ENCODE measurements at regions not wholly inside any gene's neighbourhood (a gene's known extent, or its start where the extent isn't known, plus 50 kb on each side); places are given as distances from the start of the nearest gene placed in this dataset.
"Not testable (repeated sequence)": the region's sequence is repeated elsewhere in the genome, so short reads cannot be mapped to it uniquely, and the experiment has no call there.

GRCh38 chr15:24733659-24734058 lies 58.1 kb downstream of the NPAP1 start:
- DNase-seq (ENCODE audit: low read depth): no peak

- no peak for DNase-seq (ENCODE audit: low read depth)
Observed at GRCh38 chr15:24734396-24734795, 58.8 kb downstream of the NPAP1 start.

DNA sequence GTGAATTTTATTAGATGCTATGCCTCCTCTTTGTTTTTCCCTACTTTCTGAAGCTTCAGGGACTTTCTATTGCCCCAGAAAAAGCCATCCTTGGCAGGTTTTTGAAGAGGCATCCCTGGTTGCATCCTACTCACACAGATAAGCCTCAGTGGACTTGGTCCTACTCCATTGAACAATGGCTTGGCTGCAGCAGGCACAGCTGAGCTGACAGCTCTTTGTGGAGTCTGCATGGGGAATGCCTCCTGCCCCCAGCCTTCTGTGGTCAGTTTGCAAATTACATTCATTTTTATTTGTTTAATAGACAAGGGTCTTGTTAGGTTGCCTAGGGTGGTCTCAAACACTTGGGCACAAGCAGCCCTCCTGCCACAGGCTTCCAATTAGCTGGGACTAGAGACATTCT lies 69.7 kb downstream of the NPAP1 start:
- no peak for DNase-seq (ENCODE audit: low read depth)

DNA sequence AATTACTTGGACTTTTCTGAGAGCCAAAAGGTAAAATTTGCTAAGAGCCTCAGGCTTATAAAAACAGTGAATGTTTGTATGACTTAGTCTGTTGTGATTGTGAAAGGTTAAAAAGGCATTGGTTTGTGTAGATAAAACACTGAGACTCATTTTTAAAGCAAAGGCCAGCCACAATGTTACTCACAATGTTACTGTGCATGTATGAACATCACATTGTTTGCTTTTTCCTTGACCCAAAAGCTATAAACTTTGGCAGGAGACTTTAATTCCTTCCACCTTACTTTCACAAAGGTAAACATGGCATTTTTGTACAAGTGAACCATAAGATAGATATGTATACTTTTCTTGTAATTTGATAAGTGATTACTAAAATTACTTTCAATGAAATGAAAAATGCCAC lies 70.5 kb downstream of the NPAP1 start:
- DNase-seq (ENCODE audit: low read depth): no peak

- DNase-seq (ENCODE audit: low read depth): no peak
Observed at GRCh38 chr15:24747376-24747775, 71.8 kb downstream of the NPAP1 start.

DNA sequence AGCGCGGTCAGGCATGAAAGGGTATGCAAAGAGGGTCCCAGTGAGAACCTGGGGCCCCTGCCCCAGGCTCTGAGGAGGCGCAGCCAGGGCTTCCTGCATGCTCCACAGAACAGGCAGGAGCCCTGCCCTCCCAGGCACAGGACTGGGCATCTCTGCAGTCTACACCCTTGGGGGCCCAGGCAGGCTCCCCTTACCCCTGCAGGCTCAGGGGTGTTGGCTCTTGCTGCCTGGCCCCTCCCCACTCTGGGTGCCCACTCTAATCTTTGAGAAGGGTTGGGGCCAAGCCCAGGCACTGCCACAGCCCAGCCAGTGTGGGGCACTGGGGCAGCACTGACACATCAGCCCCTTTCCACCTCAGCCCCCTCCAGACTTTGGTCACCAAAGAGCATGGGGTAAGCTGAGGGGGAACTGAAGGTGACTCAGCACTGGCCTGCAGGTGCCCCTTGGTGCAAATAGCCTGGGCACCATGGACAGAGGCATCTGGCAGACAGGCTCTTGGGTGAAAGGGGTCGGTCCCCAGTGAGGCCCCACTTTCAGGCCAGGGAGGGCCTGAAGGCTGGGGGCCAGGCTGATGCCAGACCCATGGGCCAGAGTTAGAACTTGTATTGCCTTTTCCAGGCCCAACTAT lies 73.4 kb downstream of the NPAP1 start:
- DNase-seq (ENCODE audit: low read depth): no peak

DNA sequence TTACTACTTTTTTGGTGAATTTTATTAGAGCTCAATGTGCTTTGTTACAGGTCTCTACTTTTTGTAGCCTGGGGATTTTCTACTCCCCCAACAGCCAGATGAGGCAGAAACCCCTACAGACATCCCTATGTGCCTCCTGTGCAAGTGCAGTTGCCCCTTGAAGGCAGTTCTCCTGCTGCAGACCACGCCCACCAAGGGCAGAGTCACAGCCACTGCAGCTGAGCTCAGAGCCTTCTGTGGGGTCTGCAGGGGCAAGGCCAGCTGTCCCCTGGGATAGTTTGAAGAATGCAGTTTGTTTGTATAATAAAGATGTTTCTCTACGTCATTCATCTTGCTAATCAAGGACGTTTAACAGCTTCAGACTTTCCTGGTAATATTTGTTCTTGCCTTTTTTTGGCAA lies 76.8 kb downstream of the NPAP1 start:
- no peak for DNase-seq (ENCODE audit: low read depth)

- no peak for DNase-seq (ENCODE audit: low read depth)
Observed at GRCh38 chr15:24756101-24756500, 80.5 kb downstream of the NPAP1 start.

DNA sequence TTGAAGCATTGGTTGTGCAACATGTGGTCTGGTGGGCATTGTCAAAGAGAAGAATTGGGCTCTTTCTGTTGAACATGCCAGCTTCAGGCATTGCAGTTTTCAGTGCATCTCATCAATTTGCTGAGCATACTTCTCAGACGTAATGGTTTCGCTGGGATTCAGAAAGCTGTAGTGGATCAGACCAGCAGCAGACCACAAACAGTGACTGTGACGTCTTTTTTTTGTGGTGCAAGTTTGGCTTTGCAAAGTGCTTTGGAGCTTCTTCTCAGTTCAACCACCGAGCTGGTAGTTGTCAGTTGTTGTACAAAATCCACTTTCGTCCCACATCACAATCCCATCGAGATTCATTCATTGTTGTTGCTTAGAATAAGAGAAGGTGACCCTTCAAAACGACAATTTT lies 84.5 kb downstream of the NPAP1 start:
- no peak for DNase-seq (ENCODE audit: low read depth)

- DNase-seq (ENCODE audit: low read depth): peak; percentile 1
Observed at GRCh38 chr15:24761704-24762302, 86.2 kb downstream of the NPAP1 start.

DNA sequence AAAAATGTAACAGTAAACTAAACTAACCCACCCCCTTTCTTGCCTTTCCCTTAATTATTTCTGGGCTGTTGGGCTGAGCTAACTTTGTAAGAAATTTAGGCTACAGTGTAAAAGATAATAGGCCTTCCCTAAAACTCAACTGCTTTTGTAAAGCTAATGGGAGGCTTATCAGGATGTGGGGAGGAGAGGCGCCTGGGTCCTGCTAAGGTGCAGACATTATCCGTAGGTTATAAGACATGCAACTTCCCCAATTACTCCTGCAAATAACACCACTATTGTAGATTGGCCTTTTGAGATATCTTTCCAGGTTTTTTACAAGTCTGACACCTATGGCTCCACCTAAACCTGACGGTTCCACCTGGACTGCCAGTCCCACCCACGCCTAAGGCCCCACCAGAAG lies 88.3 kb downstream of the NPAP1 start:
- DNase-seq (ENCODE audit: low read depth): no peak

GRCh38 chr15:24764375-24765171 lies 89.0 kb downstream of the NPAP1 start:
- no peak for DNase-seq (ENCODE audit: low read depth)

DNA sequence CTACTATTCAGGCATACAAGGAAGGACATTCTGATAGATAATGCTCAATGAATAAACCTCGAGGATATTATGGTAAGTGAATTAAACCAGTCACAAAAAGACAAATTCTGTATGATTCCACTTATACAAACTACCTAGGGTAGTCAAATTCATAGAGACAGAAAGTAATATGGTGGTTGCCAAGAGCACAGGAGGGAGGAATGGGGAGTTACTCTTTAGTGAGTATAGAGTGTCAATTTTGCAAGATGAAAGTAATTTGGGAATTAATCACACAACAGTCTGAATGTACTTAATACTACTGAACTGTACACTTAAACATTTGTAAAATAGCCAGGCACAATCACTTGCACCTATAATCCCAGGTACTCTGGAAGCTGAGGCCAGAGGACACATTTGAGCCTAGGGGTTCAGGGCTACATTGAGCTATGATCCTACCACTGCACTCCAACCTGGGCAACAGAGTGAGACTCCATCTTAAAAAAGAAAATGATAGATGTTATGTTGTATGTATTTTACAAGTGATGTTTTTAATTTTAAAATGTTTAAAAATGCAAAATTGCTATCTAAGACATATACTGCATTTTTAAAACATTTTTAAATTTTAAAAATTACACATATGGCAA lies 91.0 kb downstream of the NPAP1 start:
- no peak for DNase-seq (ENCODE audit: low read depth)

DNA sequence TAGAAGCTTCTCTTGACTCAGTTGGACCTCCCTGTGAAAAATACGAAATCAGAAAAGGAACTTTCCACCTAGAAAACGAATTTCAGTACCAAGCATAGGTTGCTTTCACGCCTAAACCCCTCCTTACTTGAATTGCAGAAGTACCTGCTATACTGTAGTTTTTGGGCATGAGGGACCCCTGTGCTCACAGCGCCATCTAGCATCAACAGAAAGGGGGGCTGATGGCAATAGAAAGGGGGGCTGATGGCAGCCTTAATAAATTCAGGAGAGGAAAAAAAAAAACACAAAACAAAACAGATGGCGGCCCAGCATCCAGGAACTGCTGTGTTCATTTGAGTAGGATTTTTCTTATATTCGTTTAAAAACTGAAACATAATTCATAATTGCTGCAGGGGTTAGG lies 96.7 kb downstream of the NPAP1 start:
- no peak for DNase-seq (ENCODE audit: low read depth)

DNA sequence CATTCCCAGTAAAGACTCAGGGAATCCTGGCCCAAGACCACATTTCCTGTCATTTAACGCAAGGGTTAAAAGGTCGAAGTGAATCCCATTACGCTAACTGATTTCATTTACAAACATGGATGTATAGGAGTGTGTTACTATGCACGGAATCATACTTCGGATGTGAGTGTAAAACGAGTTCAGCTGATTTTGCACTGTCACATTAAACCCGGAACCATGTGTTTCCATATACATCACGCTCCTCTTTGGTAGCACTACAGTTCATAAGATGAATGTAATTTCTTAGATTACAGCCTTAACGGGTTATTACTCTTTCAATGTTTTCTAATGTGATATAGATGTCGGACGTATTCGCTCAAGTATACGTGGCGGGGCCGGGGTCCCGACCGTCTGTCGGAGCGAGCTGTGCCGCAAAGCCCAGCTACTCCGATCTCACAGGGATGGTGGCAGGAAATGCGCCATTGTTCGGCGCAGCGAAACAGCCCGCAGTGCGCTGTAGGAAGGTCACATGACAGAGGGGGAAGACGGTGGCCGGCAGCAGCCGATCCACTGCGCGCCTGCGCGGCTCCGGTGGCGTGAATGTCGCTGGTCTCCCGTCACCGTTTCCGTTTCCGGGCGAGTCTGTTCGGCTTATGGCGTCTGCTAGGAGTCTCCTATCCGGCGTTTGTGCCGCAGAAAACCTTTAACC lies 97.3 kb downstream of the NPAP1 start:
- DNase-seq (ENCODE audit: low read depth): no peak

GRCh38 chr15:24777307-24777706 lies 101.7 kb downstream of the NPAP1 start:
- no peak for DNase-seq (ENCODE audit: low read depth)

DNA sequence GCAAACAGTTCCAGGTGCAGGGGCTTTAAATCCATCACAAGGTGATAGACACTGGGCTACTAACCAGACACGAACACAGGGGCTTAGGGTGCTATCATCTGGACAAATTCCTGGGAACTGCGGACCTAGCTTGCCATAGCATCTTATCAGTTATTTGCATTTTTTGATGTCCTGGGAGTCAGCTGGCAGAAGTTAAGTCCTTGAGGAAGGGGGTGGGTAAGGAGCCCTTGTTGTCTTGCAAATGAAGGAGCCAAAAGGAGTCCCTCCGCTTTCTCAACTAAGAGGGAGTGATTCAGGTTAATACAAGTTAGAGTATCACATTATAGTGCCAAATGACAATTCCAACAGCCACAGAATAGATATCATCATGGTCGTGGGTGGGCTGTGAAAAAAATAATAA lies 108.9 kb downstream of the NPAP1 start:
- no peak for DNase-seq (ENCODE audit: low read depth)

- no peak for DNase-seq (ENCODE audit: low read depth)
Observed at GRCh38 chr15:24786347-24786746, 110.8 kb downstream of the NPAP1 start.

DNA sequence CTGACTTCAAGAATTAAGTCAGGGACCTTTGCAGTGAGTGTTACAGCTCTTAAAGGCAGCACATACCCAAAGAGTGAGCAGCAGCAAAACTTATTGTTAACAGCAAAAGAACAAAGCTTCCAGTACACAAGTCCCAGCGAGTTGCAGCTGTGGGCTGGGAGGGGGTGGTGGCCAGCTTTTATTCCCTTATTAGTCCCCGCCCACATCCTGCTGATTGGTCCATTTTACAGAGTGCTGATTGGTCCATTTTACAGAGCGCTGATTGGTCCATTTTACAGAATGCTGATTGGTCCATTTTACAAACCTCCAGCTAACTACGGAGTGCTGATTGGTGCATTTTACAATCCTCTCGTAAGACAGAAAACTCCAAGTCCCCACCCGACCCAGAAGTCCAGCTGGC lies 127.0 kb downstream of the NPAP1 start:
- not testable (repeated sequence) for DNase-seq (ENCODE audit: low read depth)

DNA sequence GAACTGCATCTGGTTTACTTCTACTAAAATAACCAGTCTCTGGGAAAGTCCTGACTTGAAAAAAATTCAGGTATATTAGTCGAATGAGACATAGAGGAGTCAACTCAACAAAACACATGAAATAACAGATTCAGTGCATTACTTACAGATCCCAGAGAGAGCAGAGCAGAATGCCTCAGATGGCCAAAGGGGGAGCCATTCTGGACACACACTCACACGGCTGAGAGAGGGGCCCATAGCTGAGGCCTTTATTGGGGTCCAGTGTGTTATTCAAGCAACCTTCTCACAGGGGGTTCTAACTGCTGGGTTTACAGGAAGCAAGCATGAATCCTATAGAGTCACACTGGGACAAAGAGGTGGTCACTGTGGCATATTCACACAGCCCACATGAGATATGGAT lies 135.1 kb upstream of the SNRPN start:
- DNase-seq (ENCODE audit: low read depth): no peak

DNA sequence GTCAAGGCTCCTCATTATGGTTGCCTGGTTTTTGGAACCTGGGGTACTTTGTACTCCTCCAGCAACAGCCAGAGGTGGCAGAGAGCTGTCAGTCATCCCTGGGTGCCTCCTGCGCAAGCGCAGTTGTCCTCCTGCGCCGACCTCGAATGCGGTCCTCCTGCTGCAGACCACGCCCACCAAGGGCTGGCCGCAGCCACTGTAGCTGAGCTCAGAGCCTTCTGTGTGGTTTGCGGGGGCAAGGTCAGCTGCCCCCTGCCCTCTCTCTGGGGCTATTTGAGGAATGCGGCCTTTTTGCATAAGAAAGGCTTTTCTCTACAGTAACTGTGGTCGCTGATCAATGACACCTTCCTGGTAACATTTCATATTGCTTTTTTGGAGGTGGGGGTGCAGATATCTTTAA lies 131.3 kb upstream of the SNRPN start:
- no peak for DNase-seq (ENCODE audit: low read depth)

DNA sequence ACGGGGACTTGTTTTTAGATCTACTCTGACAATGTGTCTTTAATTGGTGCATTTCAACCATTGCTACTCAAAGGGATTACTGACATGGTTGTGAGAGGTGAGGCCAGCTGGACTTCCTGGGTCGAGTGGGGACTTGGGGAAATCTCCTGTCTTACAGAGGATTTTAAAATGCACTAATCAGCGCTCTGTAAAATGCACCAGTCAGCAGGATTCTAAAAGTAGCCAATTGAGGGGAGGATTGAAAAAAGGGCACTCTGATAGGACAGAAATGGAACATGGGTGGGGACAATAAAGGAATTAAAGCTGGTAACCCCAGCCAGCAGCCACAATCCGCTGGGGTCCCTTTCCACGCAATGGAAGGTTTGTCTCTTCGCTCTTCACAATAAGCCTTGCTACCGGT lies 122.5 kb upstream of the SNRPN start:
- no peak for DNase-seq (ENCODE audit: low read depth)

Measured in LHCN-M2 (cell line).